ENCODE measurements at regions not wholly inside any gene's neighbourhood (a gene's known extent, or its start where the extent isn't known, plus 50 kb on each side); places are given as distances from the start of the nearest gene placed in this dataset.

- H3K4me3 ChIP-seq (ENCODE audit: low read depth, low read length), result no peak overlapping the region
Measured at GRCh38 chr15:62431817-62432216, 266.7 kb upstream of the C2CD4B start.

DNA sequence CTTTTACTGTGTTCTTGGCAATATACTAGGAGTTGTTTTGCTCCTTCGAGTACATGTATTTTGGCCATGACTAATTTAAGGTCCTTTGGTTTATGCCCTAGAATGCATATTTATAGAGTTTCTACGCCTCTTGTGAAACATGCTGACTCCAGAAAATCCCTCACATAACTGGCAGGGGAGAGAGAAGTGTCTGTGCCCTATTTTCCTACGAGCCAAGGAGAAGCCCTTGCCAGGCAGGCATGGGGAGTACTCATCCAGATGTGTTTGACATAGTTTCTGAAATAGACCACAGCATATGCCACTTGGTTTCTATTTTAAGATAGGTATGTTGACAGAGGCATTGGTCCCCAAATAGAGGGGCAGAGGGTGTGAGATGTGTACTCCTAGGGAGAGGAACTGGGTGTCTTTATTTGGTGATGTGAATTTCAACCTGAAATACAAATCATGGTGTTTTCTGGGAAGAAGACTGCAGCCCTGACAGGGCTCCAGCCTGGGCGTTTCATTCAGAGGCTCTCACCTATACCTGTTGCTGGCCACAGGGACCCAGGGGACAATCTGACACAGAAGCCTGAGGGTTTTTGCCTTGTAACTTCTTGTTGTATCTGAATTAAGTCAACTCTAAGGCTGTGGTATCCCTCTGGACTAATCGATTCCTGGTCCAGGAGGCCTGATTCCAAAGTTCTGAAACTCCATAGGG lies 267.8 kb upstream of the C2CD4B start:
- no peak overlapping the region for H3K4me3 ChIP-seq (ENCODE audit: low read depth, low read length)

DNA sequence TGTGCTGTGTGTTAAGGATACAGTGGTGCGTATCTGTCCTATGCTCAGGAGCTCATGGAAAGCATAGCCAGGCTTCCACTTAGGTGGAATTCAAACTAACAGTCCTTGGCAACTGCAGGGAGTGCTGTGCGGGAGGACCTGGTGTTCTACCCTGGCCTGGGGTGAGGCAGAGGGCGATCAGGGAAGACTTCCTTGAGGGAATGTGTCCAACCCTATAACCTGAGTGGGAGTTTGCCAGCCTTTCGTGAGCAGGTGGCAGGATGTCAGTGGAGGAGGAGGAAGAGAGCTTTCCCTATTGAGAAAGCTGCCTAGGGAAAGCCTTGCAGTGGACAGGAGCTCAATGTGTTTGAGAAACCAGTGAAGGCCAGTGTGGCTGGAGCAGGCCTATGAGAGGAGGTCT lies 271.1 kb upstream of the C2CD4B start:
- H3K4me3 ChIP-seq (ENCODE audit: low read depth, low read length), result no peak overlapping the region

DNA sequence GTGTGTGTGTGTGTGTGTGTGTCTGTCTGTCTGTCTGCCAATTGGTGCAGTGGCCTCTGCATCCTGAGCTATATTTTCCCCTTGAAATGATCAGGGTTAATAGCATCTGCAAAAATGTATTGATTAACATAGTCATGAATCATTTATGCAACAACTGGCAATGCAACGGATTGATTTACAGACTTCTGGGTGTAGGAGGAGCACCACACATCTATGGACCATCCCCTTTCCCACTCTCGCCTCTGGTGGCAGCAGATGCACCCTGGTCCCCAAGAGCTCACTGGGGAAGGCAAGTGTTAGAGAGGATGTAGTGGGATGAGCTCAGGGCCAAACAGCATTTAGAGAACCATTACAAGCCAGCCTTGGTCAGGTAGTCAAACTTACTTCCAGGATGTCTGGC lies 272.7 kb upstream of the C2CD4B start:
- no peak overlapping the region for H3K4me3 ChIP-seq (ENCODE audit: low read depth, low read length)

- no peak overlapping the region for H3K4me3 ChIP-seq (ENCODE audit: low read depth, low read length)
Measured at GRCh38 chr15:62439543-62440016, 274.5 kb upstream of the C2CD4B start.

DNA sequence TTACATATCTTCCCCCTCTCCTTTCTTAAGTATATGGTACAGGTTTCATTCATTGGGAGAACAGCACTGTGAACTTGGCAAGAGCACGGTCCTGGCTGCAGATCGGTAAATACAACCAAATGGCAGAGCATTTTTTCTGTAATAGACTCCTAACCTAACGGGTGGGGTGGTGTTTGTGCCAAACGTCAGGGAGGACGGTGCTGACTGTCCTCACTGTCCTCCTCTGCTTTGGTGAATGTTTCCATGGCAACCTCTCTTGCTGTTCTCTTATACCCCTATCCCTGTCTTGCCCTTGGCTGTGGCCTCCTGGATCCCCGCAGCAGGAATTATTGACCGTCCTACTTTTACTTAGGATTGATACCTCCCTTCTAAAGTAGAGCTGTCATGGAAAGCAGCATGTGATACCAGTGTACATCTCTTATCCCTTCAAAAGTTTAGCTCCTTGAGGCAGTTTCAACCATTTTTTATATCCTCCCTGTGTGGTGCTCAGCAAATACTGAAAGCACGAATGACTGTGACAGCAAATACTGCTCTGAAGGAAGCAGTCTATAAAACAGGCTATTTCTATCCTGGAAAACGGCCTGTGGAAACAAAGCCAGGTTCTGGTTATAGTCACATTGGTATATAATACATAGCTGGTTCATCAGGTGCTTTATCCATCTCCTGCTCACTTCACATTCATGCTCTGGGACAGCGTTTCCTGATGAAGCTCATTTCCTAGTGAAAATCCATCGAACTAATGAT lies 275.4 kb upstream of the C2CD4B start:
- no peak overlapping the region for H3K4me3 ChIP-seq (ENCODE audit: low read depth, low read length)

DNA sequence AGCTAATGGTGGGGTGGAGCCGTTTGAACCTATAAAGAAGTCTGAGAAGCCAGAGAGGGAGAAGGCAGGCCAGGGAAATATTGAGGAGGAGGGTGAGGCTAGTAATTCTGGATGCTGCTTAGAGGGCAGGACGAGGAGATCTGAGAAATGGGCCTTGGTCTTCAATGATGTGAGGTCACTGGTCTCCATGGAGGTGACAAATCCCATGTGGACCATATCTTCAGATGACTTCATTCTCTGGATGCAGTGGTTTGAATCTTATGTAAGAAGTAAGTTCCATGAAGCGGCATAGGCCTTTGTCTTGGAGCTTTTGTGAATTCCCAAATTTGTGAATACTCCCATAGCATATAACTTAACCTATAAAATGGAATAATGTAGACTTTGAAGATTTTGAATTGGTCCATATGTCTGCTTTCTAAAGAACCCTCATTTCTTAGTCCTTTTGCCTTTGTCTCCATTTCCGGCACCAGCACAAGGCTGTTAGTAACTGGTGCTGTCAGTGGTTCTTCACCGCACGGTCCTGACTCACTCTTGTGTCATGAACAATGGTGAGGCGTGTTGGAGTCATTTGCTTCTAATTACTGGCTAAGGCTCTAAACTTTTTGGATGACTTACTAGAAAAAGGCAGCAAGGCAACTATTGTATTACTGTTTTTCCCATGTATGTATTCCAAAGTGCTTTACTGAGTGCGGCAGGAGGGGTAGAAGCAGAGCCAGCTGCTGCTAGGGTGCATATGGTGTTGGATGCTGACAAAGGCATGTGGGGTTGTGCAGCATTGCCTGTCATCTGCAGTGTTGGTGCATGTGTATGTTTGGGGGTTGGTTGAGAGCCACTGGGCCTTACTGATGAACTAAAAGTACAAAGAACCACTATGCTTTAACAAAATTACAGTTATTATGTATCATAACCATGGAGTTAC lies 279.3 kb upstream of the C2CD4B start:
- H3K4me3 ChIP-seq (ENCODE audit: low read depth, low read length), result no peak overlapping the region

- H3K4me3 ChIP-seq (ENCODE audit: low read depth, low read length), result no peak overlapping the region
Measured at GRCh38 chr15:62445244-62445643, 280.2 kb upstream of the C2CD4B start.

GRCh38 chr15:62446984-62447383 lies 281.9 kb upstream of the C2CD4B start:
- no peak overlapping the region for H3K4me3 ChIP-seq (ENCODE audit: low read depth, low read length)

DNA sequence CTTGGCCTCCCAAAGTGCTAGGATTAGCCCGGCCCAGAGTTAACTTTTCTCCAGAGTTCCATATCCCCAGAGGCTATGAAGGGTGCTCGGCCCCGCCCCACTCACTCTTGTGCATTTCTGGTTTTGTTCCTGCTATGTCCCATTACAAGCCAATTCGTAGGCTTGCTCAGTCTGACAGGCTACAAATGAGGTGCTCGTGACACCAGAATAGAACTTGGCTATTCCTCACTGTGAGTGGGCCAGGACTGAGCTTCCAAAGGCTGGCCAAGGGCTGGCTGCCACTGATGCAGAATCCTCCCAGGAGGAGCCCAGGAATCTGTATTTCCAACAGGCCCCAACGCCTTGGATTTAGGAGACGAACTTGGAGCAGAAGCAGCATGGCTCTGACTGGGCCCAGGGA lies 282.7 kb upstream of the C2CD4B start:
- no peak overlapping the region for H3K4me3 ChIP-seq (ENCODE audit: low read depth, low read length)

- H3K4me3 ChIP-seq (ENCODE audit: low read depth, low read length), result no peak overlapping the region
Measured at GRCh38 chr15:62449638-62450037, 284.6 kb upstream of the C2CD4B start.

- no peak overlapping the region for H3K4me3 ChIP-seq (ENCODE audit: low read depth, low read length)
Measured at GRCh38 chr15:62450061-62450460, 285.0 kb upstream of the C2CD4B start.

DNA sequence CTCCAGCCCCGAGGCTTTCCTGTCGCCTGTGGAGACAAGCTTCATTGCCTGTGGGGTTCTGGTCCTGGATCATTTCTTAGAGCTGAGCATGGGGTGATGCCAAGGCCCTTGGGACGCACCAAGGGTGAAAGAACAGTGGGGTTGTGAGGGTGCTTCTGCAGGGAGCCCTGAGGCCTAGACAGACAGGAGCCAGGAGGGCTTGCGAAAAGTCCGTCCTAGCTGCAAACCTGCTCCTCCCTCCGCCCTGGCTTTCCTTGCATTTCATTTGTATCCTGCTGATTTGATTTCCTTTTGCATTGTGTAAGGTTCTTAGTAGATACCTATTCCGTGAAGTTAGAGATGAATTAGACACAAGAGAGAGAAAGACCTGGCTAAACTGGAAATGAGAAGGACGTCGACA lies 286.9 kb upstream of the C2CD4B start:
- H3K4me3 ChIP-seq (ENCODE audit: low read depth, low read length), result no peak overlapping the region

DNA sequence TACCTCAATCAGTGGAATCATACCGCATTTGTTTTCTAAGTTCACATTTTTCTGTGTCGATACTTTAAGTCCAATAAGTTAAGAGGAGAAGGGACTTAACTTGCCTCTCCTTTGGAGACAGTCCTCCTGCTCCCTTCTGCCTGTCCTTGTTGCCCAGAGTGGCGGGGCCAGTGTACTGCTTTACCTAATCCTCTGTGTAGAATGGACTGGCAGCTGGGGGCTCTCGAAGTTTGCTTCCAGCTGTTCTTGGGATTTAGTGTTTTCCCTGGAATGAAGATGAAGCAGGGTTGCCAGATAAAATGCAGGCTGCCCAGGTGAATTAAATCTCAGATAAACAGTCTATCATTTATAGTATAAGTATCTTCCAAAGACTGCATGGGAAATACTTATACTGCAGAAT lies 287.6 kb upstream of the C2CD4B start:
- no peak overlapping the region for H3K4me3 ChIP-seq (ENCODE audit: low read depth, low read length)

DNA sequence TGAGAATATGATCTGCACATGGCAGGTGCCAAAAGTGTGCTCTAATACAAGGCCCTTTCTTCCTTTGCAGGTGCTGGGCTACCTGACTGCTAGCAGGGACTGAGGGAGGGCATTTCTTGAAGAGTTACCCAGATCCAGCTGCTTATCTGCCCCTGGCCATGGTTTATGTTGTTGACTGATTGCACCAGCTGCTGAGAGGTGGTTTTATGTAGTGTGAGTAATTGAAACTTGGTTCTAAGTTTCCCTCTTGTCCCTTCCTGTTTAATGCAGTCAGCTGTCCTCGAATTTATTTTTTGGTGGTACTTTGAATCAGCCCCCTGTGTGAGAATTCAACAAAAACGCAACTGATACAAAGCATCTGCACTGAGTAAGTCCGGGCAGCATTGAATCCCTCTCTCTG lies 288.3 kb upstream of the C2CD4B start:
- no peak overlapping the region for H3K4me3 ChIP-seq (ENCODE audit: low read depth, low read length)

DNA sequence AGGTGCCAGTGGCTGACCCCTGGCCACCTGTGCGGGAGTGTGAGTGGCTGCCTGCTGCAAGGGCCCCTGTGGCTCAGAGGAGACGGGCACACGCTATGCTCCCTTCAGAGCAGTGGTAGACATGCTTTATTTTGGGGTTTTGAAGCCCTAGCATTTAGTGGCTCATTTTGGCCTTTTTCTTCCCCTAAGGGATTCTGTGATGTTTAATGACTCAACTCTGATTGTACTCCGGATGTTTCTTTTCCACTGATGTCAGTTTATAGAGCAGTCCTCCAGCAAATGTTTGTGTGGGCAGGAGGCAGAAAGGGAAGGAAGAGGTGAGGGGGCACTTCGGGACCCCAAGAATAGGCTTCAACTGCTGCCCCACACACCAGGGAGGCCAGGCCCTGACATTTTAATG lies 288.9 kb upstream of the C2CD4B start:
- no peak overlapping the region for H3K4me3 ChIP-seq (ENCODE audit: low read depth, low read length)

GRCh38 chr15:62454567-62455172 lies 289.6 kb upstream of the C2CD4B start:
- H3K4me3 ChIP-seq (ENCODE audit: low read depth, low read length), result no peak overlapping the region

DNA sequence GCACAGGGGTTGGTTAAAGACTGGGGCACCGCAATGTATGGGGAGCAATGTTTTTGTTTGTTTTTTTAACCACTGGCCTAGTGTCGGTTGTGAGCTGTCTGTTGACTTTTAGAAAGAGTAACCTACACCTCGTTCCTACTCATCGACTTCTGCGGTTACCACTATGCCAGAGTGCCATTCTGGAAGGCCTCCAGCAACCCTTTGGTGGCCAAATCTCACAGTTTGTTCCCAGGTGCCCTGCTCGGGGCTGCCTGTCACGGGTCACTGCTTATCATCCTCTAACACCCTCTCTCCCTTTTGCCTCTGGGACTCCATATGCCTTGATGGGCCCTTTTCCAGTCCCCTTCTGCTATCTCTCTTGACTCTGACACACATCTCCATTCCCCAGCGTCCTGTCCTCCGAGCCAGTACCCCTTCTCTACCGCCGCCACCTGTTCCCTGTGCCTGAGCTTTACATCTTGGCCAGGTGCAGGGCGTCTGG lies 290.4 kb upstream of the C2CD4B start:
- H3K4me3 ChIP-seq (ENCODE audit: low read depth, low read length), result no peak overlapping the region

- no peak overlapping the region for H3K4me3 ChIP-seq (ENCODE audit: low read depth, low read length)
Measured at GRCh38 chr15:62456011-62456920, 291.2 kb upstream of the C2CD4B start.

GRCh38 chr15:62457100-62457499 lies 292.0 kb upstream of the C2CD4B start:
- no peak overlapping the region for H3K4me3 ChIP-seq (ENCODE audit: low read depth, low read length)
